Urinary bladder (tissue), 3 donors: ENCODE measurements at regions not wholly inside any gene's neighbourhood (a gene's known extent, or its start where the extent isn't known, plus 50 kb on each side); places are given as distances from the start of the nearest gene placed in this dataset.

Experiments
- DNase-seq: peaks from one replicate; pipeline ENCODE4 v3.0.0-alpha.2; 2015; ENCODE audit errors: extremely low spot score
- H3K27ac ChIP-seq: one replicate; pipeline ENCODE4 v1.5.1; 2013; ENCODE audit warnings: low read depth, mild to moderate bottlenecking, moderate library complexity
- H3K36me3 ChIP-seq: one replicate; pipeline ENCODE4 v1.6.1; 2013; ENCODE audit warnings: mild to moderate bottlenecking, moderate library complexity; ENCODE audit not compliant: insufficient read depth
- H3K4me1 ChIP-seq: one replicate; pipeline ENCODE4 v1.6.1; 2013; ENCODE audit warnings: mild to moderate bottlenecking, moderate library complexity; ENCODE audit not compliant: insufficient read depth
- H3K4me3 ChIP-seq: one replicate; pipeline ENCODE4 v1.5.1; 2013; ENCODE audit warnings: low read depth, low read length
- WGBS: extraction: QIAGEN DNeasy Blood & Tissue Kit; methylation state at CpG from one replicate; pipeline ENCODE4 v1.1.7; 2013; 5-methylcytosine and 5-hydroxymethylcytosine counted together
- donor health status: healthy with polysubstance abuse.
- donor health status: healthy.

DNA sequence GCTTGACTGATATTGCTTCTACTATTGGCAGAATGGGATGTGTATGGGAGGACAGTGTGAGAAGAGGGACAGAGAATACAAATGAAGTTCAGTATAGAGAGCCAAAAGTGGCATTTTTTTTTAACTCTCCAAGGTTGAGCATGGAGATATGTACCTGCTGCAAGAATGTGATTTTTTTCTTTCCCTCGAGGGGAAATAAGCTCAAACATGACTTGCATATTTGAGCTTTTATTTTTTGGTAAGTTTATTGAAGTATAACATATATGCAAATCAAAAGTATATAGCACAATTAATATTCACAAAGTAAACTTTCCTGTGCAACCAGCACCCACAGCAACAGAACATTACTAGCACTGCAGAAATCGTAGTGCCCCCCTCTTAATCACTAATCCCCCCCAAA lies 285.7 kb upstream of the ADRA1B start:
- DNase-seq, result no peak
- H3K4me1 ChIP-seq, result no peaks in the 10 kb centered on the region
- H3K36me3 ChIP-seq, result no peaks in the 10 kb centered on the region
- WGBS, result 47% methylated on average over 2 of the region's 2 CpGs
- H3K27ac ChIP-seq, result no peak overlapping the region
- no peak overlapping the region for H3K4me3 ChIP-seq

DNA sequence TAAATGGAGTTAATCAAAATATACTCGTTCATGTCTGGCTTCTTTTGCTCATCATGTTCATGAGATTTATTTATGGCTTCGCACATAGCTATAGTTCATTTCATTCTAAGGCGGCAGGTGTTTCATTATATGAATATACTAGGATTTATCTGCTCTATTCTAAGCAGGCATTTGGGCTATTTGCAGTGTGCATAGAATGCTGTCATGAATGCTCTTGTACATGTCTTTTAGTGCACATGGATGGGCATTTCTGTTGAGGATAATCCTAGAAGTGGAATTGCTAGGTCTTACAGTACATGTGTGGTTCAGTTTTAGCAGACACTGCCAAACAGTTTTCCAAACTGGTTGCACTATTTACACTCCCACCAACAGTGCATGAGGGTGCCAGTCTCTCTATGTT lies 285.3 kb upstream of the ADRA1B start:
- Histone ChIP-seq H3K4me1 (no peaks in the 10 kb centered on the region), H3K4me3 (no peak overlapping the region), H3K36me3 (no peaks in the 10 kb centered on the region), H3K27ac (no peak overlapping the region)
- WGBS, result 69% methylated on average over 3 of the region's 3 CpGs
- no peak for DNase-seq

DNA sequence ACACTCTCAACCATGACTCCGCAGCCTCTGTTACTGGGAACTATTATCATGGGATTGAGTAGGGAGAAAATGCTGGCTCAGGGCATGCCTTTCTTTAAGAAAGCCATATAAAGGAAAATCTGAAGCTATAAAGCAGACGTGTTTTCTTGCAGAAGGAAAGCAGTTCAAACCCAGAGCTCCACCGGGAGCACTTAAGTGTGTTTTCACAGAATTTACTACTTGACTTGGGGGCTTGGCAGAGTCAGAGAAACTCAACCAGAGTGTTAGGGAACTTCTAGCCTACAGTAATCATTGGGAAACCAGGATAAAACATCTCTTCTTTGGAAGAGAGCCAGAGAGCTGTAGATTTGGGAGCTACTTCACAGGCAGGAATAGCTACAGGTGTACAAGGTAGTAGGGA lies 283.4 kb upstream of the ADRA1B start:
- H3K27ac ChIP-seq, result no peak overlapping the region
- DNase-seq, result no peak
- H3K36me3 ChIP-seq, result no peaks in the 10 kb centered on the region
- H3K4me3 ChIP-seq, result no peak overlapping the region
- no peaks in the 10 kb centered on the region for H3K4me1 ChIP-seq
- 51% methylated on average over 3 of the region's 3 CpGs for WGBS

DNA sequence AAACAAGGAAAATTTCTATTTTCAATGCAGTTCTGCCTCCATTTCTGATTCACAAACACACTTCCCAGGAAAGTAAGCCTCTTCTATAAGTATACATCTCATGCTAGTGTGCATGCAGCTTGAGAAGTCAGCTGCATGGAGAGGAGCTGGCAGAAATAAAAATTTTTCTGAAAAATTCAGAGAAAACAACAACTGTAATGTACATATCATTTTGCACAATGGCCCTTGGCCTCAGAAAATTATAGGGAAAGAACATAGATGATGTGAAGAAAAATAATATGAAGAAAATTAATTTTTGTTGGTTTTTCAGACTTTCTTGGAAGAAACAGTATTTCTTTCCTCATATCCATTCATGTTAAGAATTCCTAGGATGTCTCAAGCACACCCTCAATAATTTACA lies 277.8 kb upstream of the ADRA1B start:
- no peak overlapping the region for H3K4me3 ChIP-seq
- H3K36me3 ChIP-seq, result no peaks in the 10 kb centered on the region
- no peak overlapping the region for H3K27ac ChIP-seq
- DNase-seq, result no peak
- H3K4me1 ChIP-seq, result no peaks in the 10 kb centered on the region

DNA sequence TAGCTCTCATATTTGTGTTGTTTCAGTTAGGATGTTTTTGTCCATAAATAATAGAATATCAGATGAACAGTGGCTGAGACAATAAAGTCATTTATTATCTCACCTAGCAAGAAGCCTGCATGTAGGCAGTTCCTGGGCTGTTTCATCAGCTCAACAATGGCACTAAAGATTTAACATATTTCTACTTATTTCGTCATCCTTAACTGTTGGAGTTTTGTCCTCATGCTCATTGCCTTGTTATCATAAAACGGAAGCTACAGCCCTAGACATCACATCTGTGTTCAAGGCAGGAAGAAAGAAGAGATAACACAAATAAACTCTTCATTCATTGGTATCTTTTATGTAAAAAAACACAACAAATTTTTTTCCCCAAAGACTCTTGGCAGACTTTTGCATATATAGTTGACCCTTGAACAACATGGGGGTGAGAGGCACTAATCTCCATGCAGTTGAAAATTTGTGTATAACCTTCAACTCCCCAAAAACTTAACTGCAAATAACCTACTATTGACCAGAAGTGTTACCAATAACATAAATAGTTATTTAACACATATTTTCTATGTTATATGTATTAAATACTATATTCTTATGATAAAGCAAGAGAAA lies 277.2 kb upstream of the ADRA1B start:
- Histone ChIP-seq H3K27ac (no peak overlapping the region), H3K4me1 (no peaks in the 10 kb centered on the region), H3K36me3 (no peaks in the 10 kb centered on the region), H3K4me3 (no peak overlapping the region)
- no peak for DNase-seq
- WGBS, result 52% methylated on average over 2 of the region's 2 CpGs

DNA sequence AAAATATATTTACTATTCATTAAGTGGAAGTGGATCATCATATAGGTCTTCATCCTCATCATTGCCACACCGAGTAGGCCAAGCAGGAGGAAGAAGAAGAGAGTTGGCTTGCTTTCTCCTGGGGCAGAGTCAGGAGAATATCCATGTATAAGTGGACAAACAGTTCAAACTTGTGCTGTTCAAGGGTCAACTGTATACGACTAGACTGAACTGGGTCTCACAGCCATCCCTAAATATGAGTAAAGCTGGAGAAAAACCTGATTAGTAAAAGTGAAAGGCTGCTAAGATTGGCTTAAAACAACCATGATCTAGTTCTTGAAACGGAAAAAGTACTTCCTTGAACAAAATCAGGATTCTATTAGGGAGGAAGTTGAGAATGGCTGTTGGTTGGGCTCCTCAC lies 276.7 kb upstream of the ADRA1B start:
- WGBS, result 71% methylated on average over 3 of the region's 3 CpGs
- no peaks in the 10 kb centered on the region for H3K4me1 ChIP-seq
- H3K4me3 ChIP-seq, result no peak overlapping the region
- no peak overlapping the region for H3K27ac ChIP-seq
- DNase-seq, result no peak
- H3K36me3 ChIP-seq, result no peaks in the 10 kb centered on the region

DNA sequence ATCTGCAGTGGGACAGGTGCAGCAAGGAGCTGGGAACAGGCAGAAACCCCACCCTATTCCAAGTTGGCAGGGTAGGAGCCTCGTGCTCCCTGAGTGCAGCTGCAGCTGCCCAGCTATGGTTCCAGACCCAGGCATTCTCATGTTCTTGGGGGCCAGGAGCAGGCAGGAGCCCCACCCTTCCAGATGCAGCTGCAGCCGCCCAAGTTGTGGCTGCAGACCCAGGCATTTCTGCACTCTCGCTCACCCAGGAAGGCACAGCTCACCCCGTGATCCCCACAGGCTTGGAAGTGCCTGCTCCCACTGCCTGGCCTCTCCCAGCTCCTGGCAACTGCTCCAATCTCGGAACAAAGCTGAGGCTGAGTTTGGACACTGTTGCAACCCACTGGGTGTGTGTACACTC lies 275.8 kb upstream of the ADRA1B start:
- WGBS, result 80% methylated on average over 5 of the region's 5 CpGs
- no peak for DNase-seq
- Histone ChIP-seq H3K36me3 (no peaks in the 10 kb centered on the region), H3K4me1 (no peaks in the 10 kb centered on the region), H3K27ac (no peak overlapping the region), H3K4me3 (no peak overlapping the region)

DNA sequence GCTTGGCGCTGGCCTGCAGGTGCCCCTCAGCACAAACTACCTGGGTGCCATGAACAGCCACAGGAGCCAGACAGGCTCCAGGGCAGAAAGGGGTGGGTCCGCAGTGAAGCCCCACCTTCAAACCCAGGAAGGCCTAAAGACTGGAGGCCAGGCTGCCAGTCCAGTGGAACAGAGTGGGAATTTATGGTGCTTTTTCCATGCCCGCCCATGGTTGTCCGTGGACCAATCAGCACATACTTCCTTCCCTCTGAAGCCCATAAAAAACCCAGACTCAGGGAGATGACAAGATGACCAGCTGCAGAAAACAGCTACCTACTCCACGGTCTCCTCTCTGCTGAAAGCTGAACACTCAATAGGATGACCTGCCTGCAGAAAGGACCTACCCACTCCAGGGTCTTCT lies 275.4 kb upstream of the ADRA1B start:
- 87% methylated on average over 5 of the region's 5 CpGs for WGBS
- no peak overlapping the region for H3K27ac ChIP-seq
- no peak overlapping the region for H3K4me3 ChIP-seq
- no peak for DNase-seq
- H3K4me1 ChIP-seq, result no peaks in the 10 kb centered on the region
- H3K36me3 ChIP-seq, result no peaks in the 10 kb centered on the region

DNA sequence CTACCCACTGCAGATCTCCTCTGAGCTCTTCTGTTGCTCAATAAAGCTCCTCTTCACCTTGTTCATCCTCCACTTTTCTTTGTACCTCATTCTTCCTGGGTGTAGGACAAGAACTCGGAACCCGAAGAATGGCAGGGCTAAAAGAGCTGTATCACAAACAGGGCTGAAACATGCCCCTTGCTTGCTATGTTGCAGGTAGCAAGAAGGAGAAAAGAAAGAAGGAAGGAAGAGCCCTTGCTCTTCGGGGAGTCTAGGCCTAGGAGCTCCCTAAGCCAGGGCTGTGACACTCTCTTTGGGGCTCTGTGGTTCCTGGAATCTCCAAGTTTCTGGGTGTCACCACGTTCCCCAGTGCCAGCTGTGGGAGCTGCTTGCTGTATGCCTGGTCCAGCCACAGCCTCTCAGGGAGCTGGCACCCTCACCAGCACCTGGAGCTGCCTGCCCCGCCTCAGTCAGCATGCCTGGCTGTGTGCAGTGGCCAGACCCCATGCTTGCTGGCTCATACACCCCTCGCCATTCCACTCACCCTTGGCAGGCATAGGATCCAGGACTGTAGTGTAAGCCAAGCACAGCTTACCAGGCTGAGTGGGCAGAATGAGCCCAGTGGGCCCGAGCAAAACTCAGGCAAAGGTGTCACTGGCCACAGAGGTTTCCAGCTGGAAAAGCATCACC lies 274.8 kb upstream of the ADRA1B start:
- no peak overlapping the region for H3K27ac ChIP-seq
- no peak for DNase-seq
- no peak overlapping the region for H3K4me3 ChIP-seq
- WGBS, result 88% methylated on average over 7 of the region's 7 CpGs
- no peaks in the 10 kb centered on the region for H3K4me1 ChIP-seq
- H3K36me3 ChIP-seq, result no peaks in the 10 kb centered on the region

DNA sequence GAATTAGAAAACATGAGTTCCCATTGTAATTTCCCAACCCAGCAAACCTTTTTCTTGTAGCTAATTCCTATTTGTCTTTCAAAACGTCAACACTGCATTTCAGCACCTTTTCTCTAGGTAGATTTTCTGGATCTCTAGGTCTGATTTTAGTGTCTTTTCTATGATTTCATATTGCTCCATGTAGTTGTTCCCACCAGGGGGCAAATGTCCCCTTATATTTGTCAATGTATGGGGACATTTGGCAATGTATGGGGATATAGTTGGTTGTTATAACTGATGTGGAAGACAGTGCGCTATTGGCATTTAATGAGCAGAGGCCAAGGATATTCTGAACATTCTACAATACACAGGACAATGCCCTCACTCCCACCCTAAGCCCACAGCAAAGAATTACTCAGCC lies 273.9 kb upstream of the ADRA1B start:
- H3K4me3 ChIP-seq, result no peak overlapping the region
- H3K27ac ChIP-seq, result no peak overlapping the region
- DNase-seq, result no peak
- no peaks in the 10 kb centered on the region for H3K36me3 ChIP-seq
- H3K4me1 ChIP-seq, result no peaks in the 10 kb centered on the region
- 92% methylated on average over 2 of the region's 2 CpGs for WGBS

DNA sequence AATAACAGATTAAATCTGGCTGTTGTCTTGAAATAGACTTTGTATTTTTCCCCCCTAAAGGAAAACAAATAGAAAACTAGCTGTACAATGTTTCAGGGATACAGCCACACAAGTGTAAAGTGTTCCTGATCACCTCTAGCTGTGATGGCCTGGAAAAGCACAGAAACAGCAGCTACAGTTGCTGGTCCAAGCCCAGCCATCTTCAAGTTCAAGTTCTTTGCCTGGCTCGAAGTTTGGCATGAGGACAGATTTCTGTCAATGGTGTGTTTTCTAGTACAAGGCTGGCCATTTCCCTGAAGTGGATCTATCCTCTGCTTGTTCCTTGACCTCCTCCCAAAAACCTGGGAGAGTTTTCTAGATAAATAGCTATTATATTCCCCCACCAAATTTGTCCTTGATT lies 272.2 kb upstream of the ADRA1B start:
- DNase-seq, result no peak
- Histone ChIP-seq H3K4me1 (no peaks in the 10 kb centered on the region), H3K4me3 (no peak overlapping the region), H3K27ac (no peak overlapping the region), H3K36me3 (no peaks in the 10 kb centered on the region)
- 29% methylated on average over 1 of the region's 1 CpG for WGBS

DNA sequence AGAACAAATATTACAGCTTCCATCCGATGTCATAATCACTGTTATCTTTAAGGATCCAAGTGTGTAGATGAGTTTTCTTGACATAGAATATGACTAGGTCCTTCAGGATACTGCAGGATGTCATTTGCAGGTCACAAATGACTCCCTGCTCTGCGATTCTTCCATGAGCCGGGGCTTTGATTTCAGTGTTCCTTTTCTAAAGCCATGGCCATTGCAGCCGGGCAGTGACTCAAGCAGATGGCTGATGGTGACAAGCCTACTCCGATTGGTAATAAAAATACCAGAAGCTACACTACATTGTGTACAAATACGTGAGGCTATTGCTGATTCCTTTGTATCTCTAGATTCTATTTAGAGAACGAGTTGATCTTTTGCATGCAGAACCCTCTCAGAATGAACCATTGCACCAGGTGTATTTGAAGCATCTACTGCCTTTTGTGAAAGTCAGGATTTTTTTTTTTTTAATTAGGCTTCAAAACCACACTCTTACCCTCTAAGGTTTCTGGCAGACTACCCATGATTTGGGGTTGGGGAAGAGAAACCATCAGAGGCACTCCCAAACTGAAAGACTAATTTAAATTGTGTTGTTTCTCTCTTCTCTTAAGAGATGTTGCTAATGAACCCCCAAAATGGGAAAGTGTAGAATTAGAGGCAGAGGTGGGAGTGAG lies 271.0 kb upstream of the ADRA1B start:
- Histone ChIP-seq H3K4me3 (no peak overlapping the region), H3K36me3 (no peaks in the 10 kb centered on the region), H3K4me1 (no peaks in the 10 kb centered on the region), H3K27ac (no peak overlapping the region)
- WGBS, result 43% methylated on average over 7 of the region's 7 CpGs
- DNase-seq, result no peak

DNA sequence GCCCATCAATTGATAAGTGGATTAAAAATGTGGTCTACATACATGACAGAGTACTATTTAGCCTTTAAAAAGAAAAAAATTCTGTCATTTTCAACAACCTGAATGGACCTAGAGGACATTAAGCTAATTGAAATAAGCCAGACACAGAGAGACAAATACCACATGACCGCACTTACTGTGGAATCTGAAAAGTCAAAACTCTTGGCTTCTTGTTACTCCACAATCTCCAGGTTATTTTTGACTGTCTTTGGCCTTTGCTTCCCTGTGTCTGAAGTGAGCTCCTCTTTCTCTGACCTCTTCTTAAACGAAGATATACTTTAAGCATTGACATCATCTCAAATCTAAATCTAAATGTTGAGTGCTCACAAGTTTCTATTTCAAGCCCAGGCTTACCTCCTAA lies 265.5 kb upstream of the ADRA1B start:
- no peaks in the 10 kb centered on the region for H3K36me3 ChIP-seq
- WGBS, result 70% methylated on average over 2 of the region's 2 CpGs
- H3K27ac ChIP-seq, result no peak overlapping the region
- DNase-seq, result no peak
- H3K4me1 ChIP-seq, result no peaks in the 10 kb centered on the region
- H3K4me3 ChIP-seq, result no peak overlapping the region

DNA sequence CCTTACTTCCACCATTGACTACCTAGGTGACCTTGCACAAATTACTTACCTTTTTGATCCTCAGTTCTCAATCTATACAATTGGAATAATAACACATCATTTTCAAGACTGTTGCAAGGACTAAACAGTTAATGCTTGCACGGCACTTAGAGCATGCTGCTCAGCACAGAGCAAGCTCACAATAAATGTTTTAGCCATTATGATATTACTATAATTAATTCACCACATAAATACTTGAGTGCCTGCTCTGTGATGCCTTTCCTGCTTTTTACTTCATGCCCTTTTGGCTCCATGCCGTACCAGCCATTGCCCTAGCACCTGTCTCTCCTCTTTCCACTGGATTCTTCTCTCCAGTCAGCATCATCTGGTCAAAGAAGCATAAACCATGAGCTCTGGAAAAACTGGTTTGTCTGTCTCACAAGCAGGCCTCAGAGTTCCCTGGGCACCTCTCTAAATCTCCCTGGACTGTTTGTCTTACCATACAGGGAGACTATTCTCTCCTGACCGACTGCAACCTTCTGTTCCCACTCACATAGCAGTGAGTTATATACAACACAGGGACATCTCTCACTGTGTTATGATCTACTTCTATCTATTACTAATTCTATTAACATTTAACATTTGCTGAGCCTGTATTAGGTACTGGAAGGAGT lies 260.4 kb upstream of the ADRA1B start:
- Histone ChIP-seq H3K27ac (no peak overlapping the region), H3K4me1 (no peaks in the 10 kb centered on the region), H3K4me3 (no peak overlapping the region), H3K36me3 (no peaks in the 10 kb centered on the region)
- 72% methylated on average over 3 of the region's 3 CpGs for WGBS
- DNase-seq, result no peak
